ENCODE measurements at regions not wholly inside any gene's neighbourhood (a gene's known extent, or its start where the extent isn't known, plus 50 kb on each side); places are given as distances from the start of the nearest gene placed in this dataset.

- TF ChIP-seq IRF3 (IDR thresholded peaks at IDR 0.05; ENCODE audit: low read depth, low read length), result no peak
- no peak for TF ChIP-seq JUND (IDR thresholded peaks at IDR 0.05)
- no peak for TF ChIP-seq RXRA (IDR thresholded peaks at IDR 0.05; ENCODE audit: borderline replicate concordance, low read depth)
Measured at GRCh38 chr14:101075025-101075800, 171.7 kb upstream of the RTL1 start (continued).

GRCh38 chr14:101075801-101076413 lies 172.4 kb upstream of the RTL1 start:
- Histone ChIP-seq H3K27ac (ENCODE audit: low read depth in 2 of 2, low read length in 1 of 2) (no peak overlapping the region; a peak in 1 of 4 replicates), H3K27me3 (ENCODE audit: insufficient read depth) (no peaks in the 10 kb centered on the region), H2AFZ (ENCODE audit: low read depth) (no peak overlapping the region), H3K4me1 (ENCODE audit: control insufficient read depth in 1 of 2, insufficient read depth in 2 of 2, low read depth in 1 of 2, low read length in 1 of 2) (peaks cover 21 to 73% of the 10 kb centered on the region in 2 experiments; a peak in 3 of 4 replicates), H3K9me2 (no peaks in the 10 kb centered on the region), H3K9ac (no peak overlapping the region), H3K9me3 (no peaks in the 10 kb centered on the region), H3F3A (replicated peaks; ENCODE audit: insufficient read depth) (no peaks in the 10 kb centered on the region), H4K20me1 (ENCODE audit: insufficient read depth) (no peaks in the 10 kb centered on the region), H3K4me3 (ENCODE audit: low read depth in 2 of 2, low read length in 1 of 2) (no peak overlapping the region), H3K36me3 (replicated peaks in 1 of 2; ENCODE audit: control insufficient read depth in 1 of 2, insufficient read depth in 2 of 2, low read length in 1 of 2) (no peaks in the 10 kb centered on the region), H3K4me2 (no peak overlapping the region), H3K79me2 (ENCODE audit: insufficient read depth) (no peaks in the 10 kb centered on the region)
- no peak for DNase-seq
- POLR2A ChIA-PET, result no interaction called here
- 83% methylated on average over 8 of the region's 15 CpGs for WGBS (ENCODE audit: low lambda C conversion rate)
- CTCF ChIA-PET, result no interaction called here
- TF ChIP-seq FOSL2 (IDR thresholded peaks at IDR 0.05; ENCODE audit: borderline replicate concordance, low read depth) (no peak), YY1 (IDR thresholded peaks at IDR 0.05; ENCODE audit: low read depth) (no peak), PBX3 (IDR thresholded peaks at IDR 0.05) (no peak), TEAD4 (IDR thresholded peaks at IDR 0.05; ENCODE audit: borderline replicate concordance, insufficient read depth) (no peak), NRF1 (IDR thresholded peaks at IDR 0.05; ENCODE audit: low read depth, low read length) (no peak), RXRA (IDR thresholded peaks at IDR 0.05; ENCODE audit: borderline replicate concordance, low read depth) (no peak)

- no peaks in the 10 kb centered on the region for H3K27me3 ChIP-seq (ENCODE audit: insufficient read depth)
- H3F3A ChIP-seq (replicated peaks; ENCODE audit: insufficient read depth), result no peaks in the 10 kb centered on the region
- TF ChIP-seq TCF12 (IDR thresholded peaks at IDR 0.05), result no peak
- TF ChIP-seq MXI1 (IDR thresholded peaks at IDR 0.05; ENCODE audit: low read depth, low read length), result no peak
- no peak for TF ChIP-seq RFX5 (IDR thresholded peaks at IDR 0.05; ENCODE audit: low read length)
- no peak for TF ChIP-seq FOXM1 (IDR thresholded peaks at IDR 0.05; ENCODE audit: low read depth)
- no peak for TF ChIP-seq RAD21 (IDR thresholded peaks at IDR 0.05; ENCODE audit: low read length)
- no peak for TF ChIP-seq ZBTB33 (IDR thresholded peaks at IDR 0.05; ENCODE audit: borderline replicate concordance, low read depth)
- TF ChIP-seq FOSL2 (IDR thresholded peaks at IDR 0.05; ENCODE audit: borderline replicate concordance, low read depth), result no peak
- no peak for TF ChIP-seq ELF1 (IDR thresholded peaks at IDR 0.05)
- no peak for TF ChIP-seq USF2 (IDR thresholded peaks at IDR 0.05; ENCODE audit: borderline replicate concordance, low read depth, low read length)
- no peak for TF ChIP-seq PBX3 (IDR thresholded peaks at IDR 0.05)
- no peak for TF ChIP-seq GATA2 (CRISPR knock-in tag; IDR thresholded peaks at IDR 0.05)
- CTCF ChIA-PET, result interaction anchor here (1.5 kb wide), 1 partner anchor 52 kb away, joined by 3 read pairs; no protein-coding TSS in a partner anchor
- no peaks in the 10 kb centered on the region for H4K20me1 ChIP-seq (ENCODE audit: insufficient read depth)
- no peaks in the 10 kb centered on the region for H3K79me2 ChIP-seq (ENCODE audit: insufficient read depth)
- no peak overlapping the region for H3K4me3 ChIP-seq (ENCODE audit: low read depth in 2 of 2, low read length in 1 of 2)
- H3K4me1 ChIP-seq (ENCODE audit: control insufficient read depth in 1 of 2, insufficient read depth in 2 of 2, low read depth in 1 of 2, low read length in 1 of 2), result peaks cover 21 to 68% of the 10 kb centered on the region in 2 experiments; a peak in 3 of 4 replicates
- POLR2A ChIA-PET, result no interaction called here
- H3K9me2 ChIP-seq, result no peaks in the 10 kb centered on the region
- 84% methylated on average over 27 of the region's 29 CpGs for WGBS (ENCODE audit: low lambda C conversion rate)
- H3K36me3 ChIP-seq (replicated peaks in 1 of 2; ENCODE audit: control insufficient read depth in 1 of 2, insufficient read depth in 2 of 2, low read length in 1 of 2), result no peaks in the 10 kb centered on the region
- DNase-seq, result peak; percentile 30
- H2AFZ ChIP-seq (ENCODE audit: low read depth), result no peak overlapping the region
- no peak overlapping the region for H3K4me2 ChIP-seq
- no peak overlapping the region for H3K9ac ChIP-seq
- H3K9me3 ChIP-seq, result no peaks in the 10 kb centered on the region
- H3K27ac ChIP-seq (ENCODE audit: low read depth in 2 of 2, low read length in 1 of 2), result no peak overlapping the region; a peak in 1 of 4 replicates
Measured at GRCh38 chr14:101076451-101077198, 173.1 kb upstream of the RTL1 start.

All from SK-N-SH (cell line).